OCI-LY3 (cell line): ENCODE measurements at regions not wholly inside any gene's neighbourhood (a gene's known extent, or its start where the extent isn't known, plus 50 kb on each side); places are given as distances from the start of the nearest gene placed in this dataset.

ENCODE experiments used
- CTCF ChIP-seq: fragments of 200-600, 300-600 bp; sonication (generic); IDR thresholded peaks from 2 replicates; pipeline ENCODE4 v1.5.1; 2014; ENCODE audit warnings: antibody characterized with exemption, low read length, low read depth
- EZH2phosphoT487 ChIP-seq: fragments of 200-600 bp; shearing (Covaris generic); IDR thresholded peaks from 2 replicates; pipeline ENCODE4 v1.6.1; 2018; ENCODE audit warnings: antibody characterized with exemption, mixed run types, low read depth

- no peak for TF ChIP-seq CTCF
- no peak for TF ChIP-seq EZH2phosphoT487
These were observed 78.0 kb downstream of the SAMD9 start for GRCh38 chr7:93039786-93040185.
